Stimulated activated naive CD8-positive, alpha-beta T cell treated with anti-CD3 and anti-CD28 coated beads, Interleukin-15, Interleukin-2, amounts not matched to agents 100 ng/mL and 50 ng/mL, for 24 hours (primary cell): ENCODE measurements at regions not wholly inside any gene's neighbourhood (a gene's known extent, or its start where the extent isn't known, plus 50 kb on each side); places are given as distances from the start of the nearest gene placed in this dataset.

ENCODE experiments used
- H3K27ac Mint-ChIP-seq: one replicate; pipeline ENCODE4 v1.8.0; 2021; ENCODE audit warnings: mild to moderate bottlenecking, mixed read lengths
- H3K27me3 Mint-ChIP-seq: one replicate; pipeline ENCODE4 v1.8.0; 2021; ENCODE audit warnings: mixed read lengths
- H3K36me3 Mint-ChIP-seq: one replicate; pipeline ENCODE4 v1.8.0; 2021; ENCODE audit warnings: low read depth, mixed read lengths
- H3K4me1 Mint-ChIP-seq: one replicate; pipeline ENCODE4 v1.8.0; 2021; ENCODE audit warnings: low read depth, mixed read lengths
- H3K4me3 Mint-ChIP-seq: one replicate; pipeline ENCODE4 v1.8.0; 2021; ENCODE audit warnings: mild to moderate bottlenecking, mixed read lengths
- H3K9me3 Mint-ChIP-seq: one replicate; pipeline ENCODE4 v1.8.0; 2021; ENCODE audit warnings: mixed read lengths

- H3K4me1 Mint-ChIP-seq: no peaks in the 10 kb centered on the region
- no peak overlapping the region for H3K27ac Mint-ChIP-seq
- no peaks in the 10 kb centered on the region for H3K9me3 Mint-ChIP-seq
- no peaks in the 10 kb centered on the region for H3K27me3 Mint-ChIP-seq
- H3K4me3 Mint-ChIP-seq: no peak overlapping the region
- H3K36me3 Mint-ChIP-seq: no peaks in the 10 kb centered on the region
Observed at GRCh38 chr18:78364388-78364960, 615.1 kb upstream of the SALL3 start.

DNA sequence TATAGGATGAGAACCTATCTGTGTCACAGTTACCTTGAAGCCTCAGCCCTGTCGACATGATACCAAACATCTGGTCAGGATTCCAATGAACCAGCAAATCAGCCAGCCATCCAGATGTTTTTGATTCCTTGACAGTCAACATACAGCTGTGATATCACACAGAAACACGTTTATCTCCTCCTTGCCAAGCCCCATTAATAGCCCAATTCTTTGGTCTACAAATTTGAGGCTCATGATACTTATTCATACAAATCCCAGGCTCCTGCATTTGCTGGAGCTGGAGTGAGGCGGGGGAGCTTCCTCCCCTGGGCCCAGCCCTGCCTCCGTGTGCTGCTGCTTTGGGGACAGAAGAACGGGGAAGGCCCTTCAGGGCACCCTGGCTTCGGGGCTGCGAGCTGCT is 611.6 kb upstream of the SALL3 start:
- H3K27me3 Mint-ChIP-seq: no peaks in the 10 kb centered on the region
- H3K9me3 Mint-ChIP-seq: no peaks in the 10 kb centered on the region
- no peak overlapping the region for H3K27ac Mint-ChIP-seq
- H3K4me1 Mint-ChIP-seq: no peaks in the 10 kb centered on the region
- H3K36me3 Mint-ChIP-seq: no peaks in the 10 kb centered on the region
- H3K4me3 Mint-ChIP-seq: no peak overlapping the region

DNA sequence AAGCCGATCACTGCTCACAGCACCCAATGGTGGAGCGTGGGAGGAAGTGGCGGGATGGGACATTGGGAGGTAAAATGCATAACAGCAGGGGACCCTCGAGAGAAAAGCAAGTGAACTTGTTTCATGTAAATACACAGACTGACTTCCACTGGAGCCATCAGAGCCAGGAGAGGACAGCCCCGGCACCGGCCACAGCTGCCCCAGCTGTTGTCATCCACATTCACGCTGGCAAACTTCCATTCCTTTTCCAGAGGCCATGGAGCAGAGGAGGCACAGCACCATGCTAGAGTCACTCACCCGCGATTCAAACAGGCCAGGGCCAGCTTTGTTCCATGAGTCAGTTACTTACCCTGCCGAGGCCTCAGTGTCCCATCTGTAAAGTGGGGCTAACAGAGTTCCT is 610.9 kb upstream of the SALL3 start:
- H3K4me1 Mint-ChIP-seq: no peaks in the 10 kb centered on the region
- H3K9me3 Mint-ChIP-seq: no peaks in the 10 kb centered on the region
- no peak overlapping the region for H3K4me3 Mint-ChIP-seq
- H3K36me3 Mint-ChIP-seq: no peaks in the 10 kb centered on the region
- H3K27ac Mint-ChIP-seq: no peak overlapping the region
- H3K27me3 Mint-ChIP-seq: no peaks in the 10 kb centered on the region

- Mint-ChIP-seq H3K4me1 (no peaks in the 10 kb centered on the region), H3K27me3 (no peaks in the 10 kb centered on the region), H3K27ac (no peak overlapping the region), H3K36me3 (no peaks in the 10 kb centered on the region), H3K9me3 (peaks cover 4% of the 10 kb centered on the region), H3K4me3 (no peak overlapping the region)
Observed at GRCh38 chr18:78376046-78376445, 603.6 kb upstream of the SALL3 start.

- peaks cover 6% of the 10 kb centered on the region for H3K9me3 Mint-ChIP-seq
- H3K27ac Mint-ChIP-seq: no peak overlapping the region
- no peaks in the 10 kb centered on the region for H3K4me1 Mint-ChIP-seq
- H3K27me3 Mint-ChIP-seq: no peaks in the 10 kb centered on the region
- no peak overlapping the region for H3K4me3 Mint-ChIP-seq
- no peaks in the 10 kb centered on the region for H3K36me3 Mint-ChIP-seq
Observed at GRCh38 chr18:78378403-78378802, 601.2 kb upstream of the SALL3 start.

DNA sequence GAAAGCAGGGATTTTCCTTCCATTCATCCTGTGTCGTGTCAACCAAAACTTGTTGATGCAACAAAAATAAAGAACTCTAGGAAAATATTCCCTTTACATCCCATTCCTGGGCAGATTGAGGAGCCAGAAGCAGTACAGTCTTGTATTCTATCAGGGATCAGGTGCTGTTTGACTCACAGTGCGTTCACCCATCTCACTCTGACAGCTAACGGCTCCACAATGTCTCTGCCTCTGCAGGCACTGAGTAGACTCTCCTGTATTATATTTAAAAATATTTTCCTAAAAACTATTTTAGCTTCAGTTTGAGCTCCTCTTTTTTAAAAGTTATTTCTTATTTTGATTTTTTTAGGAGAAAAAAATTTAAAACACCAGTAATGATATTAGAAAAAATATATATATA is 600.6 kb upstream of the SALL3 start:
- no peak overlapping the region for H3K27ac Mint-ChIP-seq
- H3K4me3 Mint-ChIP-seq: no peak overlapping the region
- no peaks in the 10 kb centered on the region for H3K36me3 Mint-ChIP-seq
- no peaks in the 10 kb centered on the region for H3K27me3 Mint-ChIP-seq
- peaks cover 10% of the 10 kb centered on the region for H3K9me3 Mint-ChIP-seq
- H3K4me1 Mint-ChIP-seq: no peaks in the 10 kb centered on the region

DNA sequence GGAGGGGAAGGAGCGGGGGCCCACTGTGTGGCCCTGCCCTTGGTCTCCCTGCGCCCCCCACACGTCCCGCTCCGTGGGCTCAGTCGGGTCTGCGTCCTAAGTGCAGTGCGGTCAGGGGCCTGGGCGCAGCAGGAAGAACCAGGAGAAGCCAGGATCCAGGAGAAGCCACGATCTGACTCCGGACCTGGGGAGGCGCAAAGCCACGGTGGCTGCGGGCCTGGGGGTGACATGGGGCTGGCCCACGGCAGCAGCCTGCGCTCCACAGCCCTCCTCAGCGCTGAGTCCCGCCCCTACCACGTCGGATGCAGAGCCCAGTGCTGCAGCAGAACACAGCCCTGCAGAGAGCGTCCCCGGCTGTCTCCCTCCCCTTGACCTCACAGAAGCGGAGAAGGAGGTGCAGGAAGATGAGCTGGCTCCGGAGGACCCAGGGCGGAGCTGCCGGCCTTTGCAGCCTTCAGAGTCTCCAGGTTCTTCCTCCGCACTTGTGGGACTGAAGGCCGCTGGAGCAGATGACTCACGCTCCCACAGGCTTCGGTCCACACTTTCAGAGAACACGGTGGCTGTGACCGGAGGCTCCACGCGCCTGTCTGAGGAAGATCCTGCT is 589.2 kb upstream of the SALL3 start:
- Mint-ChIP-seq H3K36me3 (no peaks in the 10 kb centered on the region), H3K27ac (no peak overlapping the region), H3K9me3 (peaks cover 17% of the 10 kb centered on the region), H3K4me1 (no peaks in the 10 kb centered on the region), H3K4me3 (no peak overlapping the region), H3K27me3 (no peaks in the 10 kb centered on the region)

GRCh38 chr18:78390952-78391348 is 588.7 kb upstream of the SALL3 start:
- Mint-ChIP-seq H3K9me3 (peaks cover 17% of the 10 kb centered on the region), H3K4me1 (no peaks in the 10 kb centered on the region), H3K27ac (no peak overlapping the region), H3K4me3 (no peak overlapping the region), H3K27me3 (no peaks in the 10 kb centered on the region), H3K36me3 (no peaks in the 10 kb centered on the region)

DNA sequence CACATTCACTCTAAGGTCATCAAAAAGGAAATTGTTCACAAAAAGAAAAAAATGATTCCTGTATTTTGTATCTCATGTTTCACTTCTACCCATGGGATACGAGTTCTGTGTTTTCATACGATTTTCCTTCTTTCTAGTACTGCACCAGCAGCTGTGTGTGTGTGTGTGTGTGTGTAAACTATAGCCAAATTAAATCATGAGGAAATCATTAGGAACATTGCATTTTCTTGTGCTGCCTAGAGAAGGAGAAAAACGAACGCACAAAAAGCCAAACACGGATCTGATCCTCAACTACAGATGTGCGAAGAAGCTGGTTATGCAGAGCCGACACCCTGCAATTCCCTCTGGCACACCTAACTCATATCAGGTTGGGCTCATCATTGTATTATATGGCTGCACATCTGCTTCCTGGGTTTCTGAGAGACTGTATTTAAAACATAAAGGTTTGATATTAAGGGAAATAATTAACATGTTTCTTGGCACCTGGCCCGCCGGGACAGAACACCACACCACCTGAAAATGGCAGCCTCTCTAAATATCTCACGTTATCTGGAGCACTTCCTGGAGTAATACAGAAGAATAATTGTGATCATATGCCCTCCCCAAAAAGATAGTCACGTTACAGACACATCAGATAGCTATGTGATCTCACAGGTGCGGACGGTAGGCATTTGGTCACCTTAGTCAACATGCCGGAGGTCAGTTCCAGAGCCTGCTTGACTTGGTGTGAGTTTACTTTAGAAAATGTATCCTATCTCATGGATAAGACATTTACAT is 586.3 kb upstream of the SALL3 start:
- no peak overlapping the region for H3K27ac Mint-ChIP-seq
- H3K9me3 Mint-ChIP-seq: peaks cover 7% of the 10 kb centered on the region
- H3K36me3 Mint-ChIP-seq: no peaks in the 10 kb centered on the region
- H3K27me3 Mint-ChIP-seq: no peaks in the 10 kb centered on the region
- H3K4me3 Mint-ChIP-seq: no peak overlapping the region
- H3K4me1 Mint-ChIP-seq: no peaks in the 10 kb centered on the region

DNA sequence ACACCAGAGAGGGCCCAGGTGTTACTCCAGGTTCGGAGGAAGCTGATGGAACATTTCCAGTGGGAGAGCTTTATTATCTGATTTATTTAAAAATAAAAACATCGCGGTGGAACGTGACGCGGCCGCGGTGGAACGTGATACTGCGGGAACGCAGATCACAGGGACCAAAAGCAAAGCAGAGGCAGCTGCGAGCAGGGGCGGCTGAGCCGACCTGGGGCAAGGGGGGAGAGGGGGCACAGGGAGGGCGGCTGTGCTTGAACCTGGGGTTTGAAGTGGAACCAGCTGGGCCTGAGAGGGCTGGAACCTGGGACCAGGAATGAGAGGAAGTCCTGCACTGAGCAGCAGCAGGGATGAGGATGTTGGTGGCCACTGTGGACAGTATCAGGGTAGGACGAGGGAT is 583.5 kb upstream of the SALL3 start:
- no peaks in the 10 kb centered on the region for H3K9me3 Mint-ChIP-seq
- H3K36me3 Mint-ChIP-seq: no peaks in the 10 kb centered on the region
- H3K27ac Mint-ChIP-seq: no peak overlapping the region
- H3K27me3 Mint-ChIP-seq: no peaks in the 10 kb centered on the region
- H3K4me1 Mint-ChIP-seq: no peaks in the 10 kb centered on the region
- no peak overlapping the region for H3K4me3 Mint-ChIP-seq

- Mint-ChIP-seq H3K27ac (no peak overlapping the region), H3K4me3 (no peak overlapping the region), H3K4me1 (no peaks in the 10 kb centered on the region), H3K36me3 (no peaks in the 10 kb centered on the region), H3K9me3 (no peaks in the 10 kb centered on the region), H3K27me3 (no peaks in the 10 kb centered on the region)
Observed at GRCh38 chr18:78396756-78397155, 582.9 kb upstream of the SALL3 start.

GRCh38 chr18:78399992-78400503 is 579.6 kb upstream of the SALL3 start:
- H3K27me3 Mint-ChIP-seq: no peaks in the 10 kb centered on the region

GRCh38 chr18:78402440-78402839 is 577.2 kb upstream of the SALL3 start:
- Mint-ChIP-seq H3K27me3 (peaks cover 8% of the 10 kb centered on the region), H3K9me3 (no peaks in the 10 kb centered on the region), H3K36me3 (no peaks in the 10 kb centered on the region), H3K27ac (no peak overlapping the region), H3K4me1 (peaks cover 7% of the 10 kb centered on the region), H3K4me3 (no peak overlapping the region)

More at GRCh38 chr18:78399992-78400503, 579.6 kb upstream of the SALL3 start:
- H3K4me3 Mint-ChIP-seq: no peak overlapping the region
- H3K4me1 Mint-ChIP-seq: no peaks in the 10 kb centered on the region
- H3K36me3 Mint-ChIP-seq: no peaks in the 10 kb centered on the region
- no peaks in the 10 kb centered on the region for H3K9me3 Mint-ChIP-seq
- no peak overlapping the region for H3K27ac Mint-ChIP-seq

DNA sequence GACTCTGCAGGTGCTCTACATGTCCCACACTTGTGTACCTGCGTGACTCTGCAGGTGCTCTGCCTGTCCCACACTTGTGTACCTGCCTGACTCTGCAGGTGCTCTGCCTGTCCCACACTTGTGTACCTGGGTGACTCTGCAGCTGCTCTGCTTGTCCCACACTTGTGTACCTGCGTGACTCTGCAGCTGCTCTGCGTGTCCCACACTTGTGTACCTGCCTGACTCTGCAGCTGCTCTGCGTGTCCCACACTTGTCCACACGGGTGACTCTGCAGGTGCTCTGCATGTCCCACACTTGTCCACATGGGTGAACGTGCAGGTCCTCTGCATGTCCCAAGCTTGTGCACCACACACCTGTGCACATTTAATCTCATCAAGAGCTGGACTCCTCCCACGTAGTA is 576.7 kb upstream of the SALL3 start:
- Mint-ChIP-seq H3K9me3 (no peaks in the 10 kb centered on the region), H3K27me3 (peaks cover 8% of the 10 kb centered on the region), H3K36me3 (no peaks in the 10 kb centered on the region), H3K27ac (no peak overlapping the region), H3K4me3 (no peak overlapping the region), H3K4me1 (peaks cover 10% of the 10 kb centered on the region)

DNA sequence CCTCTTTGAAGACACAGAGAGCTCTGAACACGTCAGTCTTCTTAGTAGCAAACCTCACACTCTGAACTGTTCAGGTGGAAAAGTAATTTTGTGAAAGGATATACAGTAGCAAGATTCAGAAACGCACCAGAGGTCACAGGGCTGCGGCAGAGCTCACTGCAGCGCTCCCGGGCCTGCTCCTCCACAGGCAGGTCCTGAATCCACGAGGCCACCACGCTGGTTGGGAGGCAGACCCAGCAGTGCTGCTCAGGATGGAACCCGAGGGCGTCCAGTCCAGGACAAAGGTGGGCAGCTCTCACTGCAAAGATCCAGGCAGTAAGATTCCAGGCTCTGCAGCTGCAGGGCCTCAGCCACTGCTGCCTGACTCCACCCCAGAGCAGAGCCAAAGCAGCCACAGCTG is 576.2 kb upstream of the SALL3 start:
- Mint-ChIP-seq H3K4me1 (peaks cover 13% of the 10 kb centered on the region), H3K36me3 (no peaks in the 10 kb centered on the region), H3K4me3 (no peak overlapping the region), H3K27ac (no peak overlapping the region), H3K9me3 (no peaks in the 10 kb centered on the region), H3K27me3 (peaks cover 8% of the 10 kb centered on the region)
